Gastroesophageal sphincter (tissue), 3 donors: ENCODE measurements at regions not wholly inside any gene's neighbourhood (a gene's known extent, or its start where the extent isn't known, plus 50 kb on each side); places are given as distances from the start of the nearest gene placed in this dataset.

ENCODE experiments used
- EP300 ChIP-seq: sonication (generic); formaldehyde crosslinking; IDR thresholded peaks from one replicate; pipeline ENCODE4 v1.6.1; 2017; ENCODE audit warnings: antibody characterized with exemption, mild to moderate bottlenecking
- POLR2A ChIP-seq, 2 donors: fragments of 450-650 bp; IDR thresholded peaks; one replicate each; pipeline ENCODE4 v1.6.1; 2017; ENCODE audit warnings: antibody characterized with exemption in 2 of 2, mild to moderate bottlenecking in 2 of 2, moderate library complexity in 1 of 2
- POLR2AphosphoS5 ChIP-seq: sonication (generic); formaldehyde crosslinking; IDR thresholded peaks from one replicate; pipeline ENCODE4 v1.6.1; 2017; ENCODE audit warnings: antibody characterized with exemption
- TF ChIP-seq, protein P1 (sequence below), 4 experiments: fragments of 200-600 bp in 2 of 4; fragments of 450-650 bp in 2 of 4; sonication (generic) in 1 of 4; IDR thresholded peaks; one replicate each; pipeline ENCODE4 v1.5.1; 2017 to 2019; ENCODE audit warnings: antibody characterized with exemption in 4 of 4, mild to moderate bottlenecking in 2 of 4, moderate library complexity in 2 of 4

DNA sequence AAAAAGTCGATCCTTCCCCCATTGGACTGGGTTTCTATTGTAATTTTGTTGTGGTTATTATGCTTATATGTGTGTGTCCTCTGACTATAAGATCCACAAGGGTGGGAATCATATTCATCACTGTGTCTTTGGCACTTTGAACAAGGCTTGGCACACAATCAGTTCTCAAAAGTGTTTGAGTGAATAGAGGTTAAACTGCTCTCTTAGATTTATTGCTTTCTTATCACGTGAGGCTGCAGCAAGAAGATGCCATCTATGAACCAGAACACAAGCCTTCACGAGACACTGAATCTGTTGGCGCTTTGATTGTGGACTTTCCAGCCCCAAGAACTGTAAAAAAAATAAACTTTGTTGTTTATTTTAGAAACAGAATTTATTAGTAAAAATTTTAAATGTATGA, 295.0 kb upstream of the MDFIC2 start:
- TF ChIP-seq POLR2A (IDR thresholded peaks at IDR 0.05), result no peak
- TF ChIP-seq, protein P1, sequence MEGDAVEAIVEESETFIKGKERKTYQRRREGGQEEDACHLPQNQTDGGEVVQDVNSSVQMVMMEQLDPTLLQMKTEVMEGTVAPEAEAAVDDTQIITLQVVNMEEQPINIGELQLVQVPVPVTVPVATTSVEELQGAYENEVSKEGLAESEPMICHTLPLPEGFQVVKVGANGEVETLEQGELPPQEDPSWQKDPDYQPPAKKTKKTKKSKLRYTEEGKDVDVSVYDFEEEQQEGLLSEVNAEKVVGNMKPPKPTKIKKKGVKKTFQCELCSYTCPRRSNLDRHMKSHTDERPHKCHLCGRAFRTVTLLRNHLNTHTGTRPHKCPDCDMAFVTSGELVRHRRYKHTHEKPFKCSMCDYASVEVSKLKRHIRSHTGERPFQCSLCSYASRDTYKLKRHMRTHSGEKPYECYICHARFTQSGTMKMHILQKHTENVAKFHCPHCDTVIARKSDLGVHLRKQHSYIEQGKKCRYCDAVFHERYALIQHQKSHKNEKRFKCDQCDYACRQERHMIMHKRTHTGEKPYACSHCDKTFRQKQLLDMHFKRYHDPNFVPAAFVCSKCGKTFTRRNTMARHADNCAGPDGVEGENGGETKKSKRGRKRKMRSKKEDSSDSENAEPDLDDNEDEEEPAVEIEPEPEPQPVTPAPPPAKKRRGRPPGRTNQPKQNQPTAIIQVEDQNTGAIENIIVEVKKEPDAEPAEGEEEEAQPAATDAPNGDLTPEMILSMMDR (IDR thresholded peaks at IDR 0.05), result no peak
- no peak for TF ChIP-seq POLR2AphosphoS5
- no peak for TF ChIP-seq EP300
